ENCODE measurements at regions not wholly inside any gene's neighbourhood (a gene's known extent, or its start where the extent isn't known, plus 50 kb on each side); places are given as distances from the start of the nearest gene placed in this dataset.

DNA sequence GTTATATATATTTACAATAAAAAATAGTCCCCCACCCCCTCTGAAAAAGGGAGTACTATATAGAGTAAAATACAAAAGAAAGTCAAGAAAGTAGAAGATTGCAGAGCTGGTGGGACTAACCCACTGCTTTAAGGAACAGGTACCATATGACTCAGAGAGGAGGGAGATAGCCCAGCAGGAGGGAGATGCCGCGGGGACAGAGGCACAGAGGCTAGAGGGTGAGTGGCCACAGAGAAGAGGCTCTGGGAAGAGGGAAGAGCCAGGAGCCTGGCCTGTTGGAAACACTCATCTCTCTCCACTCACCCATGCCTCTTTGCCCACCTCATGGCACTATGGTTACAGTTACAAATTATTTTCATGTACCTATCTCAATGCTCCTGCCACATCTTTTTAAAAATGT is 53.6 kb upstream of the LYVE1 start:
- Mint-ChIP-seq H3K9me3 (ENCODE audit: unreplicated experiment) (no peaks in the 10 kb centered on the region), H3K4me3 (ENCODE audit: unreplicated experiment) (no peak overlapping the region), H3K4me1 (ENCODE audit: low read depth, unreplicated experiment) (no peaks in the 10 kb centered on the region), H3K27ac (ENCODE audit: unreplicated experiment) (no peak overlapping the region), H3K27me3 (ENCODE audit: unreplicated experiment) (peaks cover 6% of the 10 kb centered on the region), H3K36me3 (ENCODE audit: unreplicated experiment) (no peaks in the 10 kb centered on the region)
- no peak for TF ChIP-seq CTCF (IDR thresholded peaks at IDR 0.05; ENCODE audit: partially characterized antibody, unreplicated experiment)
- no peak for DNase-seq

DNA sequence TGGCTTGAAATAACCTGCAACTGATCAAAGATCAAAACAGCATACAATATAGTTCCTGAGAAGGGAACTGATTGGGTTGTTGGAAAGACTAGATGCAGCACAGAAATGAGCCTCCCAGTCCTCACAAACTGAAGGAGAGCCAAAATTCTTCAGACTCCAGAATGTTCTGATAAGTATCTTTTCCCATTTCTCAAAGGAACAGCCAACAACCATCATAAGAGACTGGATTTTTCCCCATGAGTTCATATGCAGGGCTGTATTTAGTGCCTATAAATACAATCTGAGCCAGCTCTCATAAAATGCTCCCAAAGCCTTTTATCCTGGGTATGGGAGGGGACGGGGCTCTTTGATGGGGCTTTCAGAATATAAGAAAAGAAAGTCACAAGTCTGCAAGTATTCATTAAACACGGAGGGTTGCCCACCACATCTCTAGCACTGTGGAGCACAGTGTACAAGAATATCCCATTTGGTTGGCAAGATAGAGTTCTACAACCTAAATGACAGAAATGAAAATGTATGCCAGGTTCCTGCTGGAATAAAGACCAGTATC is 50.7 kb upstream of the LYVE1 start:
- H3K27me3 Mint-ChIP-seq (ENCODE audit: unreplicated experiment): peaks cover 6% of the 10 kb centered on the region
- no peaks in the 10 kb centered on the region for H3K36me3 Mint-ChIP-seq (ENCODE audit: unreplicated experiment)
- H3K4me3 Mint-ChIP-seq (ENCODE audit: unreplicated experiment): no peak overlapping the region
- no peak overlapping the region for H3K27ac Mint-ChIP-seq (ENCODE audit: unreplicated experiment)
- TF ChIP-seq CTCF (IDR thresholded peaks at IDR 0.05; ENCODE audit: partially characterized antibody, unreplicated experiment): no peak
- no peaks in the 10 kb centered on the region for H3K9me3 Mint-ChIP-seq (ENCODE audit: unreplicated experiment)
- DNase-seq: no peak
- no peaks in the 10 kb centered on the region for H3K4me1 Mint-ChIP-seq (ENCODE audit: low read depth, unreplicated experiment)

DNA sequence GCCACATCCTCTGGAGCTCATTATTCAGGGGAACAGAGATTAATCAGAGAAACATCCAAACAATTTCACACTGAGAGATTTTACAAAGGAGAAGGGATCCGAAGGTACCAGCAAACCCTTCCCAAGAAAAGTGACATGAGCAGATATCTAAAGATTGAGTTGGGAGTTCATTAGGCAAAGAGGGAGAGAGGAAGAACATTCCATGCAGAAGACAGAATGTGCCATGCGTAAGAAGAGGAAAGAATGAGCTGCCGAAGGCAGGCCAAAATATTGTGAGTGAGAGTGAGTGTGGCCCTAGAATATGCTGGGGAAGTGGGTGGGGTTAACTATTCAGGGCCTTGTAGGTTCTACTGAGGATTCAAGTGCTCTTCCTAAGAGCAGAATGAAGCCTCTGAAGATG is 50.0 kb upstream of the LYVE1 start:
- H3K4me3 Mint-ChIP-seq (ENCODE audit: unreplicated experiment): no peak overlapping the region
- H3K4me1 Mint-ChIP-seq (ENCODE audit: low read depth, unreplicated experiment): no peaks in the 10 kb centered on the region
- H3K27ac Mint-ChIP-seq (ENCODE audit: unreplicated experiment): no peak overlapping the region
- H3K27me3 Mint-ChIP-seq (ENCODE audit: unreplicated experiment): peaks cover 6% of the 10 kb centered on the region
- H3K9me3 Mint-ChIP-seq (ENCODE audit: unreplicated experiment): peaks cover 3% of the 10 kb centered on the region
- no peak for DNase-seq
- H3K36me3 Mint-ChIP-seq (ENCODE audit: unreplicated experiment): no peaks in the 10 kb centered on the region
- TF ChIP-seq CTCF (IDR thresholded peaks at IDR 0.05; ENCODE audit: partially characterized antibody, unreplicated experiment): no peak

All from glutamatergic neuron (in vitro differentiated cells).